ENCODE measurements at regions not wholly inside any gene's neighbourhood (a gene's known extent, or its start where the extent isn't known, plus 50 kb on each side); places are given as distances from the start of the nearest gene placed in this dataset.

DNA sequence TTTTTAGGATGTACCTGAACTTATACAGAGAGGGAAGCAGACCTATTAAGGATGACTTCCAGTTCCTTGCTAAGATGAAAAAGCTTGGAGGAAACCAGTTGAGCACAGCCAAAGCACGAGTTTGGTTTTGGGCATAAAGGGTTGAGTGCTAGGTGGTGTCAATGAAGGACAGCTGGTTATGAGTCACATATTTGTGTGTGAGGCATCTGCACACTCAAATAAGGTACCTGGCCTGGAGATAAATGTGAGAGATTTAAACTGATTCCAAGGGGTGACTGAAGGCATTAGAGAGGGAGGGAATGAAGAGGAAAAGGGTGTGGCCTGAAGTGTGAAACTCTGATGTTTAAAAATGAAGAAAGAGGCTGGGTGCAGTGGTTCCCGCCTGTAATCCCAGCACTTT, 486.7 kb downstream of the DIPK2A start:
- TF ChIP-seq CTCF (IDR thresholded peaks at IDR 0.05) (no peak), POLR2A (IDR thresholded peaks at IDR 0.05) (no peak)
